OCI-LY1 (cell line): ENCODE measurements at regions not wholly inside any gene's neighbourhood (a gene's known extent, or its start where the extent isn't known, plus 50 kb on each side); places are given as distances from the start of the nearest gene placed in this dataset.

Experiments used
- H2AFZ ChIP-seq: fragments of 200-600 bp; sonication (generic), shearing (Covaris generic); 2 replicates; pipeline ENCODE4 v1.6.0; 2014; ENCODE audit warnings: antibody characterized with exemption, mild to moderate bottlenecking, low read length
- H3F3A ChIP-seq: fragments of 200-600 bp; sonication (generic), shearing (Covaris generic); 2 replicates; pipeline ENCODE4 v1.6.0; 2014; ENCODE audit warnings: mild to moderate bottlenecking, antibody characterized with exemption, low read length, moderate library complexity; ENCODE audit not compliant: insufficient read depth
- H3K27ac ChIP-seq: fragments of 200-600 bp; sonication (generic); 2 replicates; pipeline ENCODE4 v1.5.1; 2014; ENCODE audit warnings: low read length, mixed run types, mild to moderate bottlenecking, low read depth; ENCODE audit not compliant: poor library complexity, severe bottlenecking
- H3K27me3 ChIP-seq: fragments of 200-600 bp; sonication (generic); 2 replicates; pipeline ENCODE4 v1.6.0; 2014; ENCODE audit warnings: antibody characterized with exemption, mild to moderate bottlenecking, low read length, moderate library complexity; ENCODE audit not compliant: insufficient read depth
- H3K36me3 ChIP-seq: fragments of 200-600 bp; sonication (generic); 2 replicates; pipeline ENCODE4 v1.6.1; 2014; ENCODE audit warnings: mild to moderate bottlenecking, antibody characterized with exemption, low read length, moderate library complexity, mixed read lengths; ENCODE audit not compliant: insufficient read depth
- H3K4me1 ChIP-seq: fragments of 200-600 bp; sonication (generic); 2 replicates; pipeline ENCODE4 v1.5.1; 2014; ENCODE audit warnings: mild to moderate bottlenecking, low read length, moderate library complexity; ENCODE audit not compliant: insufficient read depth, severe bottlenecking
- H3K4me2 ChIP-seq: fragments of 200-600 bp; sonication (generic), shearing (Covaris generic); 2 replicates; pipeline ENCODE4 v1.6.1; 2014; ENCODE audit warnings: low read length
- H3K4me3 ChIP-seq: fragments of 200-600 bp; sonication (generic); 2 replicates; pipeline ENCODE4 v1.5.1; 2014; ENCODE audit warnings: low read length, low read depth, mild to moderate bottlenecking, mixed read lengths; ENCODE audit not compliant: poor library complexity, severe bottlenecking
- H3K79me2 ChIP-seq: fragments of 200-600 bp; shearing (Covaris generic); 2 replicates; pipeline ENCODE4 v1.6.1; 2016; ENCODE audit warnings: mixed run types, low read length, mixed read lengths; ENCODE audit not compliant: insufficient read depth
- H3K9ac ChIP-seq: fragments of 200-600 bp; sonication (generic), shearing (Covaris generic); 2 replicates; pipeline ENCODE4 v1.6.1; 2014; ENCODE audit warnings: mild to moderate bottlenecking, low read length, mixed read lengths
- H3K9me2 ChIP-seq: fragments of 200-600 bp; sonication (generic), shearing (Covaris generic); 2 replicates; pipeline ENCODE4 v1.6.1; 2014; ENCODE audit warnings: low read depth, mild to moderate bottlenecking, low read length, mixed read lengths
- H3K9me3 ChIP-seq: fragments of 200-600 bp; shearing (Covaris generic); 2 replicates; pipeline ENCODE4 v1.6.1; 2014; ENCODE audit warnings: low read length, mixed read lengths
- H4K20me1 ChIP-seq: fragments of 200-600 bp; sonication (generic), shearing (Covaris generic); 2 replicates; pipeline ENCODE4 v1.6.0; 2016; ENCODE audit warnings: mild to moderate bottlenecking, low read length; ENCODE audit not compliant: insufficient read depth
- EZH2 ChIP-seq: fragments of 200-600 bp; sonication (generic), shearing (Covaris generic); IDR thresholded peaks from 2 replicates; pipeline ENCODE4 v1.8.0; 2017; ENCODE audit warnings: borderline replicate concordance, mixed run types, mild to moderate bottlenecking, antibody characterized with exemption, low read length, moderate library complexity, mixed read lengths
- TF ChIP-seq, protein P1 (sequence below): fragments of 200-600 bp; sonication (generic), shearing (Covaris generic); IDR thresholded peaks from 2 replicates; pipeline ENCODE4 v1.5.1; 2017; ENCODE audit warnings: mild to moderate bottlenecking, antibody characterized with exemption, low read length, moderate library complexity, mixed read lengths

DNA sequence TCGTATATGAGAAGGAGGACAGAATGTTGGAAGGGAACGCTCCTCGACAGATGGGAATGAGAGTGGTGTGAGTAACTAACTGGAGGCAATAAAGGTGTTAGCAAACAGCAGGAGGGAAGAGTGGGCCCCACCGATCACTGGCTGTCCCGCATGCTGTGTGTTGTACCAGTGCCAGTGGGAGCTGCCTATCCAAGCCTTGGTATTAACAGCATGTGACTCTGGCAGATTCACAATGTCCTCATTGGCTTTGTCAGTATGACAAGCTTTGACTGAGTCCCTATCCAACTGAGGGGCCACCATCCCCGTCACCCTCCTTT is 188.3 kb downstream of the NRIP1 start:
- Histone ChIP-seq H3K4me3 (no peak overlapping the region), H2AFZ (no peak overlapping the region), H3K4me1 (no peaks in the 10 kb centered on the region), H3K36me3 (no peaks in the 10 kb centered on the region), H3K9me2 (no peaks in the 10 kb centered on the region), H4K20me1 (no peaks in the 10 kb centered on the region), H3K27me3 (no peaks in the 10 kb centered on the region), H3K9me3 (no peaks in the 10 kb centered on the region), H3K27ac (no peak overlapping the region), H3F3A (no peaks in the 10 kb centered on the region), H3K79me2 (no peaks in the 10 kb centered on the region), H3K9ac (no peak overlapping the region), H3K4me2 (no peak overlapping the region)
- TF ChIP-seq EZH2: no peak
- TF ChIP-seq, protein P1, sequence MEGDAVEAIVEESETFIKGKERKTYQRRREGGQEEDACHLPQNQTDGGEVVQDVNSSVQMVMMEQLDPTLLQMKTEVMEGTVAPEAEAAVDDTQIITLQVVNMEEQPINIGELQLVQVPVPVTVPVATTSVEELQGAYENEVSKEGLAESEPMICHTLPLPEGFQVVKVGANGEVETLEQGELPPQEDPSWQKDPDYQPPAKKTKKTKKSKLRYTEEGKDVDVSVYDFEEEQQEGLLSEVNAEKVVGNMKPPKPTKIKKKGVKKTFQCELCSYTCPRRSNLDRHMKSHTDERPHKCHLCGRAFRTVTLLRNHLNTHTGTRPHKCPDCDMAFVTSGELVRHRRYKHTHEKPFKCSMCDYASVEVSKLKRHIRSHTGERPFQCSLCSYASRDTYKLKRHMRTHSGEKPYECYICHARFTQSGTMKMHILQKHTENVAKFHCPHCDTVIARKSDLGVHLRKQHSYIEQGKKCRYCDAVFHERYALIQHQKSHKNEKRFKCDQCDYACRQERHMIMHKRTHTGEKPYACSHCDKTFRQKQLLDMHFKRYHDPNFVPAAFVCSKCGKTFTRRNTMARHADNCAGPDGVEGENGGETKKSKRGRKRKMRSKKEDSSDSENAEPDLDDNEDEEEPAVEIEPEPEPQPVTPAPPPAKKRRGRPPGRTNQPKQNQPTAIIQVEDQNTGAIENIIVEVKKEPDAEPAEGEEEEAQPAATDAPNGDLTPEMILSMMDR: no peak

DNA sequence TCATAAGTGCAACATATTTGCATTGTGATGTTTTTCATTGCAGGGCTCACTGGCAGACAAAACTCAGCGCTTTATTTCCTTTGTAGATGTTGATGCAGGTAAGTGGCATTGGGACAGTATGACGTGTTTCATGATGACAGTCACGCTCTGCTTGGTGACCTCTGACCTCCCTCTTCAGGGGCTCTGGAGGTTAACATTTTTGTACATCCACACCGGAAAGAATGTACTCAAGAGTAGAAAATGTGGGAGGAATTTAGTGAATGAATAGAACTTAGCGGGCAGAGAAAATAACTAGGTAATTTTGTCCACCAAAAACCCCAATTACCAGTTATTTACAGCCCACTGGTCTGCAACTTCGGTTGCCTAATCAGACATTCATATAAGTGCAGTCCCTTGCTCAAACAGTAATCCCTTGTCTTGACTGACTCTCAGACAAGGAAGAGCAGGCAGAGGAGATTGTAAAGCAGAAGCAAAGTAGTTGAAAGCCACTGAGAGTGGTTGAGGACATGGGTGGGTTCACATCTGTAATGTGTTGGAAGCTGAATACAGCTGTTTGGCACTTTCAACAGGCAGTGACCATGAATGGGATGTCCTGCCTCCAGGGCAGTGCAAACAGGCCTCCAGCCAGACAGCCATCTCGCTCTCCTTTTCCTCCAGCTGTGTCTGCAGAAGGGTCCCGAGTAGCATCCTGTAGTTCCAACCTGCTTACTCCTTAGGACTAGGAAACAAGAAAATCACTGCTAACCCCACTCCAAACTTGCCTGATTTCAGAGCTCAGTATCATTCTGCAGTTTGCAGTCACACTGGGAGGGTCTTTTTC is 188.9 kb downstream of the NRIP1 start:
- H3K79me2 ChIP-seq: no peaks in the 10 kb centered on the region
- no peak overlapping the region for H3K27ac ChIP-seq
- H3K36me3 ChIP-seq: no peaks in the 10 kb centered on the region
- no peak overlapping the region for H3K4me3 ChIP-seq
- H3K9ac ChIP-seq: no peak overlapping the region
- no peaks in the 10 kb centered on the region for H3K9me2 ChIP-seq
- H3F3A ChIP-seq: no peaks in the 10 kb centered on the region
- TF ChIP-seq, protein P1: no peak
- H3K9me3 ChIP-seq: no peaks in the 10 kb centered on the region
- no peak overlapping the region for H3K4me2 ChIP-seq
- no peaks in the 10 kb centered on the region for H3K4me1 ChIP-seq
- no peaks in the 10 kb centered on the region for H3K27me3 ChIP-seq
- no peaks in the 10 kb centered on the region for H4K20me1 ChIP-seq
- no peak overlapping the region for H2AFZ ChIP-seq

DNA sequence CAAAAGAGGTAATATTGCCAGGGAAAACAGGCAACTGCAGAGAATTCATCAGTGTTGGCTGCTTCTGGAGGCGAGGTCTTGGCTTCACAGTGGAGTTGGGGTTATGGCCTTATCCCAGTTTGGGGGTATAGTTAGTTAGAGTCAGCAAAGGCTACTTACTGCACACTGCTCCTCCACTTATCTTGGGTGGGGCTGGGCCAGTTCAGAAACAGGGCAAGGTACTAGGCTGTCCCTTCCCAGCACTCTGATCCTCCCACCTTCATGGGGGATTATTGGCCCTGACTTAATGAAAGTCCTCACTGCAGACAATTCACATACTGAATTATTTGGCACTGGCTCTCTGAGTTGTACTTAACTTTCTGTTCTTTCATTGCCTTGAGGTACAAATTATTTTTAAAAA is 189.6 kb downstream of the NRIP1 start:
- no peaks in the 10 kb centered on the region for H3F3A ChIP-seq
- no peak overlapping the region for H2AFZ ChIP-seq
- no peaks in the 10 kb centered on the region for H3K9me2 ChIP-seq
- no peaks in the 10 kb centered on the region for H3K27me3 ChIP-seq
- no peak overlapping the region for H3K4me2 ChIP-seq
- H3K36me3 ChIP-seq: no peaks in the 10 kb centered on the region
- H3K9me3 ChIP-seq: no peaks in the 10 kb centered on the region
- H3K27ac ChIP-seq: no peak overlapping the region
- H3K4me3 ChIP-seq: no peak overlapping the region
- no peak overlapping the region for H3K9ac ChIP-seq
- H3K4me1 ChIP-seq: no peaks in the 10 kb centered on the region
- TF ChIP-seq EZH2: no peak
- TF ChIP-seq, protein P1: no peak
- no peaks in the 10 kb centered on the region for H4K20me1 ChIP-seq
- H3K79me2 ChIP-seq: no peaks in the 10 kb centered on the region
